Upper lobe of left lung (tissue), 4 donors: ENCODE measurements at regions not wholly inside any gene's neighbourhood (a gene's known extent, or its start where the extent isn't known, plus 50 kb on each side); places are given as distances from the start of the nearest gene placed in this dataset.

Experiments
- CTCF ChIP-seq, 6 experiments: fragments of 450-650 bp in 4 of 6; fragments of 200-600 bp in 2 of 6; sonication (generic) in 2 of 6; IDR thresholded peaks; one replicate each; pipeline ENCODE4 v1.5.1; 2016 to 2019; ENCODE audit warnings: antibody characterized with exemption in 6 of 6
- EP300 ChIP-seq, 4 donors: sonication (generic); formaldehyde crosslinking; IDR thresholded peaks; one replicate each; pipeline ENCODE4 v1.5.1; 2017; ENCODE audit warnings: antibody characterized with exemption in 4 of 4, control low read depth in 2 of 4
- POLR2A ChIP-seq, 4 donors: fragments of 450-650 bp; IDR thresholded peaks; one replicate each; pipeline ENCODE4 v1.5.1; 2016 to 2017; ENCODE audit warnings: antibody characterized with exemption in 4 of 4, mild to moderate bottlenecking in 2 of 4

GRCh38 chr3:20668411-20668810 lies 482.4 kb upstream of the SGO1 start:
- TF ChIP-seq CTCF (IDR thresholded peaks at IDR 0.05) (no peak), POLR2A (IDR thresholded peaks at IDR 0.05) (no peak), EP300 (IDR thresholded peaks at IDR 0.05) (no peak)
